GM21515 (cell line): ENCODE measurements at regions not wholly inside any gene's neighbourhood (a gene's known extent, or its start where the extent isn't known, plus 50 kb on each side); places are given as distances from the start of the nearest gene placed in this dataset.
"Not testable (repeated sequence)": the region's sequence is repeated elsewhere in the genome, so short reads cannot be mapped to it uniquely, and the experiment has no call there.

ENCODE experiments used
- ATAC-seq: cut with Tn5 transposase; IDR thresholded peaks from one replicate; pipeline ENCODE4 v1.9.1; 2021; ENCODE audit not compliant: unreplicated experiment

DNA sequence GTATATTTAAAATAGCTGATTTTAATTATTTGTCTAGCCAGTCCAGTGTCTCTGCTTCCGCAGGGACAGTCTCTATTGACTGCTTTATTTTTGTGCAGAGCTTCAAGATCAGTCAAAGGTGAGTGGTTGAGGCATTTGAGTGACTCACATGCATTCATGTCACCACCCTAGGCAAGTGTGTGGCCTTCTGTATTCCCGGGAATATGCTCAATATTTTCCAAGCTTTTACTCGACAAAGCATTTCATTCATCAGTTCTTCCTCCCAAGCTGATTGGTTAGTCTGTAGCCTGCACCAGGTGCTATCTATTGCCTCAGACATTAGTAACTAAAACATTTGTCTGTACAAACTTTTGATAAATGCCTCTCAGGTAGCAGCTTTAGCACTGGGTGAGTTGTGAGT, 471.5 kb upstream of the NRG3 start:
- ATAC-seq = no peak

- no peak for ATAC-seq
Observed at GRCh38 chr10:81405399-81405798, 469.6 kb upstream of the NRG3 start.

DNA sequence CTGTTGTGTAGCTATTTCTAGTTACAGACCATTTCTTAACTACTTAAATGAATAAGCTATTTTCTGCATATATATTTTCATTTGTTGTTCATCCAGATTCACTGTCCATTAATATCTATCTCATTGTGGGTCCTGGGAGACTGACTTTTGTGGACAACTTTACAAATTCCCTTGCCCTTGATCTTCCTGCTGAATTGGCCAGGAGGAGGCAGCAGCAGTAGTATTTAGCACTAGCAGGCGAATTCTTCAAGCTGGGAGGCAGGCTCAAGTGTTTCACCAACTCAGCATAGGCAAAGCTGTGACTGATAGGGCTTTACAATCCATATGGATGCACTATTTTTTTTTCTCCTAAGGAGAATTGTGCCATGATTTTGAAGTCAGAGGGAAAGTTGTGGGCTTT, 461.0 kb upstream of the NRG3 start:
- ATAC-seq = no peak

GRCh38 chr10:81426722-81427121, 448.3 kb upstream of the NRG3 start:
- ATAC-seq = no peak

GRCh38 chr10:81428456-81429134, 446.4 kb upstream of the NRG3 start:
- ATAC-seq = no peak

DNA sequence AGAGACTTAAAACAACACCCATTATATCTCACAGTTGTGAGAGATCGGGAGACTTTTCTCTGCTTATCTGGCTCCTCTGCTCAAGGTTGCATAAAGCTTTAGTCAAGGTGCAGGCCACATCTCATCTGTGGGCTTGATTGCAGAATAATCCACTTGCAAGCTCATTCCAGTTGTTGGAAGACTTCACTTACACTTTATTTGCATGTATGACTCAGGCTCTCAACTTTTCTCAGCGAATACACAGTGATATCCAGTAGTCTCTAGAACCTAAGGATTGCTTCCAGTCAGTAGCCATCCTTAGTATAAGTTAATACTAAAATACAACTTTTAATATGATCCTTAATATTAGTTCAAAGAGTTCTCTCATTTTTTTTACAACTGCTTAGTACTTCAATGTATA, 435.5 kb upstream of the NRG3 start:
- ATAC-seq = no peak

GRCh38 chr10:81441624-81442023, 433.4 kb upstream of the NRG3 start:
- ATAC-seq = not testable (repeated sequence)

DNA sequence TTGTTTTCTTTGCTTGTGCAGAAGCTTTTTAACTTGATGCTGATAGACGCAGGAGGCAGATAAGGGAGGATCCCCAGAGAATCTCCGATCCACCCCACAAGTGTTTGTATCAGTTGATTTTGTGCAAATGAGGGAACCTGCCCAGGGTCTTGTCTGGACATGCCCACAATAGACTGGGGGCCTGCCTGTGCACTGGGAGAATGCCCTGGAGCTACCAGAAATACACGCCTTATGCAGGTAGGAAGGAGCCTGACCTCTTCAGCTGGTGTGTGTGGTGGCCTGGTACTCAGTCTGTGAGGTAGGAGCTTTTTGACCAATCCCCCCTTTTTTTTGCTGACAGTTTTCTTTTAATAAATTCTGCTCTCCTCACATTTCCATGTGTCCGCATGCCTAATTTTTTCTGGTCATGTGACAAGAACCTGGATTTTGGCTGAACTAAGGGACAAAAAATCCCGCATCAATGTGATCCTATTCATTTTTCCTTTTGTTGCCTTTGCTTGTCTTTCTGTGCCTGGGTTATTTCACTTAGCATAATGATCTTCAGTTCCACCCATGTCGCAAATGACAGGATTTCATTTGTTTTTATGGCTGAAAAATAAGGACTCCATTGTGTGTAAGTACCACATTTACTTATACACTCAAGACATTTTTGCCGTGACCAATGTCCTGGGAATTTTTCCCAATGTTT, 430.6 kb upstream of the NRG3 start:
- ATAC-seq = no peak

DNA sequence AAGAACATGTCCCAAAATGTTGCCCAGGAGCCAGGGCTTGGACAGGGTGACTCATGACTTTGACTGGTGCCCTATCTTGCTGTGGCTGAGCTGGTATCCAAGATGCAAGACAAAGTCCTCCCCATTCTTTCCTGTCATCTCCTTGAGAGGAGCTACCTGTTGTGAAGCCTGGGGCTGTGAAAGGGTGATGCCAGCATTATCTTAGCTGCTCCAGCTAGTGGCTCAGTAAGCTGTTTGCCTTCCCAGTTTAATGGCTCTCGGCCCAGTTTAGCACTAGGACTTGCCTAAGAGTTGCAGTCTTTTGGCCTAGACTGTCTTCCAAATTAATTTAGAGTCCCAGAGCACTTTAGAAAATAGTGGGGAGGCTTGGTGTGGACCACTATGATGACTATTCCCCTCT, 424.3 kb upstream of the NRG3 start:
- no peak for ATAC-seq

GRCh38 chr10:81472927-81473470, 402.0 kb upstream of the NRG3 start:
- ATAC-seq = no peak

DNA sequence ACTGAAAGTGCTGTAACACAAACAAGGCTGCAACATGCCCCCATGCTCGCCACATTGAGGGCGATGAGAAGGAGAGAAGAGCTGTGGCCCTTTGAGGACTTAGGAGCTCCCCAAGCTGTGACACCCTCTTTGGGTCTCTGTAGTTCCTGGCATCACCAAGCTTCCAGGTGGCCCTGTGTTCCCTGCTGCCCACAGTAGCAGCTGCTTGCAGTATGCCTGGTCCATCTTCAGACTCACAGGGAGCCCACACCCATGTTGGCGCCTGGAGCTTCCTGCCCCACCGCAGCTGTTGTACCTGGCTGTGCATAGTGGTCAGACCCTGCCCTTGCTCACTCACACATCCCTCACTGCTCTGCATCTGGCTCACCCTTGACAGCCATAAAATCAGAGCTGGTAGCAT, 401.2 kb upstream of the NRG3 start:
- no peak for ATAC-seq

- ATAC-seq = no peak
Observed at GRCh38 chr10:81479316-81479715, 395.7 kb upstream of the NRG3 start.

DNA sequence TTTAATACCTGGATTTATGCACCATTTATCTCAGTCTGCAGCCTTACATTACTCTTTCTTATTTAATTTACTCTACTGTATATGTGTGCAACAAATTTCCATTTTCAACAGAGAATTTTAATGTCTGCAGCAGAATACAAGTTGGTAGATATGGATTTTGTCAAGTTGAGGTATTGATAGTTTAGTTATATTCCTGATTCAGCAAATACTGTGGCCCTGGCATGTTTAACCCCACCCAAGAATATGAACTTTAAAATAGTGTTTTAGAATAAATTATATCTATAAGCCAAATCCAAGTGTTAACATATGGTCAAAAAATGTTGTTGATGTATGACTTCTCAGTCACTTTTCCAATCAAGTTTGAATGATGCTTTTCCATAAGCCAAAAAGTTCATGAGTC, 378.4 kb upstream of the NRG3 start:
- ATAC-seq = no peak

- no peak for ATAC-seq
Observed at GRCh38 chr10:81498011-81498551, 376.9 kb upstream of the NRG3 start.

- ATAC-seq = no peak
Observed at GRCh38 chr10:81502677-81503359, 372.2 kb upstream of the NRG3 start.

DNA sequence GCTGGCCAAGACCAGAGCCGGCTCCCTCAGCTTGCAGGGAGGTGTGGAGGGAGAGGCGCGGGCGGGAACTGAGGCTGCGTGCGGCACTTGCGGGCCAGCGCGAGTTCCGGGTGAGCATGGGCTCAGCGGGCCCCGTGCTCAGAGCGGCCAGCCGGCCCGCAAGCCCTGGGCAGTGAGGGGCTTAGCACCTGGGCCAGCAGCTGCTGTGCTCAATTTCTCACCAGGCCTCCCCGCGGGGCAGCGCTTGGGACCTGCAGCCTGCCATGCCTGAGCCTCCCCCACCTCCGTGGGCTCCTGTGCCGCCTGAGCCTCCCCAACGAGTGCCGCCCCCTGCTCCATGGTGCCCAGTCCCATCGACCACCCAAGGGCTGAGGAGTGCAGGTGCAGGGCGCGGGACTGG, 369.2 kb upstream of the NRG3 start:
- ATAC-seq = not testable (repeated sequence)

DNA sequence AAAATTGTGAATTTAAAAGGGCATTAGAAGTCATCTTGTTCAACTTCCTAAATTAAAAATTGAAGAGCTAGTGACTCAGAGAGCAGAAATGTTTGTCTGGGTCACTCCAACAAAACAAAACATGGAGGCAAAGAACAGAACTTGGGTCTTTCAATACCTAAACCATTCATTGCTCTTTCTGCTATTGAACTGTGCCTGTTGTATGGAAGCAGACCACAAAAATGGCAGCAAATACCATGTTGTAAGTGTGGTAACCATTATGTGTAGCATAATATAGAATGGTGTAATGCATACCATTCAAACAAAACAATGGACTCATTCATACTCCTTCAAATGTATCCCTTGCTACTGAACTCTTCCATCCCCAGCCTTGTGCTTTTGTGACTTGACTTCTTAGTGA, 360.2 kb upstream of the NRG3 start:
- no peak for ATAC-seq

DNA sequence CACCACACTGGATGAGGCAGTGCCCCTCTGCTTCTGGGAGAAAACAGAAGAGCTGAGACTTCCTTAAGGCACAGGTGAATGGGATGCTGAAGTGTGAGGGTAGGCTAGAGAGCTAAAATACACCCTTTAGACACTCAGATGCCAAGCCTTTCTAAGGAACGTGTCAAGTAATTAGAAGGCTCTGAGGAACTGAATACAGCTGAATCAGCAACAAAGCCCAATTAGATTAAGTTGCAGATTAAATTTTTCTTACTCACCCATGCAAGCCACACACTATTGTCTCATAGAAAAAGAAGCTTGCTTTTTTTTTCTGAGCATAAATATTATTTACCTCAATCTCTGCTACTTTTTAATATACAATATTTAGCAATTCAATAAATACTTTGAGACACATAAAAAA, 354.3 kb upstream of the NRG3 start:
- no peak for ATAC-seq

GRCh38 chr10:81524467-81524866, 350.5 kb upstream of the NRG3 start:
- no peak for ATAC-seq

DNA sequence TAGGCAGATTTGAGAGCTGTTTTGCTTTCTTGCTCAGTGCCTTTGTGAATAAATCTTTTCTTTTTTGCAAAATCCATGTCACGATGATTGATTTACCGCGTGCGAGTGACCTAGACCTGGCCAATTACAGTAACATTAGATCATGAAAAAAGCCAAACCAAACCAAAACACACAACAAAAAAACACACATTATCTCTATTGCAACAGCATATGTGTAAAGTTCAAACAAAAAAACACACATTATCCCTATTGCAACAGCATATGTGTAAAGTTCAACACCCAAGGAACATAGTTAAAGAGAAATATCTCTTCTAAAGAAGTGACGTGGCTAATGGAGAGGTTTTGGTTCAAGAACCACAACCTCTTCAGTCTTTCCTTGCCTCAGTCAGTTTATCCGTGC, 342.6 kb upstream of the NRG3 start:
- no peak for ATAC-seq

DNA sequence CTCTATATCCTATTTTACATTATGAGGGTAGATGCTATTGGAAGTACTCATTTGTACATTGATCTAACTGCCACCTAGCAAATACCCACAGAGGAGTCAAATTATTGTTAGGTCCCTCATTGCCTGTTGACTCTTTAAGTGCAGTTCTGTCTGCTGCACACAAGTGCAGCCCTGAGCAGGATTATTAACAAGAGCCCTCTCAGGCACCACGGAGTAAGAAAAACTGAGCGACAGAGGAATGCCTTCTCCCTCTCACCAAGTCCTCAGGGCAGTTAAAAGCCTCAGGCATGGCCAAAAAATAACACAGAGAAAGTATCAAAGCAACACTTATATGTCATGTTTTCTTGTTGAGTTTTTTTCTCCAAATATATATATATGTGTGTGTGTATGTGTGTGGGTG, 340.0 kb upstream of the NRG3 start:
- no peak for ATAC-seq

DNA sequence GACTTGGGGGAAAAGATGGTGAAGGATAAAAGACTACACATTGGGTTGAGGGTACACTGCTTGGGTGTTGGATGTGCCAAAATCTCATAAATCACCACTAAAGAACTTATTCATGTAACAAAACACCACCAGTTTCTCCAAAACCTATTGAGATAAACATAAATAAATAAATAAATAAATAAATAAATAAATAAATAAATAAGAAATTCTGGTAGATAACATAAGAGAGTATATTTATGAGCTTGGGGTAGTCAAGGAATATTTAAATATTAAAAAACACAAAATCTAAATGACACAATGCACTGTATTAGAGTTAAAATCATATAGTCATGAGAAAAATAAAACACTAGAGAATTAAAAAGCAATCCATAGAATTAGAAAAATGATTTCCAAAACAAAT, 333.5 kb upstream of the NRG3 start:
- ATAC-seq = no peak
